DOHH2 (cell line): ENCODE measurements at regions not wholly inside any gene's neighbourhood (a gene's known extent, or its start where the extent isn't known, plus 50 kb on each side); places are given as distances from the start of the nearest gene placed in this dataset.

Source experiments
- H3F3A ChIP-seq: fragments of 200-600 bp; sonication (generic), shearing (Covaris generic); 2 replicates; pipeline ENCODE4 v1.6.0; 2016; ENCODE audit warnings: antibody characterized with exemption, mild to moderate bottlenecking; ENCODE audit not compliant: control insufficient read depth, insufficient read depth
- H3K27ac ChIP-seq: fragments of 200-600 bp; sonication (generic); 2 replicates; pipeline ENCODE4 v1.5.1; 2014; ENCODE audit warnings: low read depth, mild to moderate bottlenecking, low read length, moderate library complexity
- H3K27me3 ChIP-seq: fragments of 200-600 bp; sonication (generic); 2 replicates; pipeline ENCODE4 v1.6.1; 2014; ENCODE audit warnings: mild to moderate bottlenecking, low read length, mixed read lengths; ENCODE audit not compliant: control insufficient read depth
- H3K36me3 ChIP-seq: fragments of 200-600 bp; sonication (generic); 2 replicates; pipeline ENCODE4 v1.6.1; 2014; ENCODE audit warnings: mild to moderate bottlenecking, low read length, moderate library complexity, mixed read lengths; ENCODE audit not compliant: control insufficient read depth
- H3K4me1 ChIP-seq: fragments of 200-600 bp; sonication (generic); 2 replicates; pipeline ENCODE4 v1.6.1; 2014; ENCODE audit warnings: mild to moderate bottlenecking, low read length, mixed read lengths; ENCODE audit not compliant: control insufficient read depth
- H3K4me2 ChIP-seq: fragments of 200-600 bp; sonication (generic); 2 replicates; pipeline ENCODE4 v1.6.0; 2014; ENCODE audit warnings: mild to moderate bottlenecking, low read length, moderate library complexity
- H3K4me3 ChIP-seq: fragments of 200-600 bp; sonication (generic); 2 replicates; pipeline ENCODE4 v1.5.1; 2014; ENCODE audit warnings: mild to moderate bottlenecking, low read length, mixed read lengths
- H3K79me2 ChIP-seq: fragments of 200-600 bp; sonication (generic); 2 replicates; pipeline ENCODE4 v1.6.1; 2014; ENCODE audit warnings: mild to moderate bottlenecking, low read length, mixed read lengths; ENCODE audit not compliant: control insufficient read depth
- H3K9me2 ChIP-seq: fragments of 200-600 bp; sonication (generic); replicated peaks from 2 replicates; pipeline ENCODE4 v1.6.1; 2014; ENCODE audit warnings: mild to moderate bottlenecking, low read length, mixed read lengths; ENCODE audit not compliant: control insufficient read depth
- H3K9me3 ChIP-seq: fragments of 200-600 bp; sonication (generic); 2 replicates; pipeline ENCODE4 v1.6.1; 2014; ENCODE audit warnings: antibody characterized with exemption, low read length, mixed read lengths; ENCODE audit not compliant: control insufficient read depth, insufficient read depth
- H4K20me1 ChIP-seq: fragments of 200-600 bp; sonication (generic); 2 replicates; pipeline ENCODE4 v1.6.0; 2014; ENCODE audit warnings: low read depth, mild to moderate bottlenecking, antibody characterized with exemption, low read length, moderate library complexity; ENCODE audit not compliant: control insufficient read depth, insufficient read depth
- CTCF ChIP-seq: fragments of 200-600 bp; sonication (generic); IDR thresholded peaks from one replicate; pipeline ENCODE4 v1.5.1; 2014; ENCODE audit warnings: antibody characterized with exemption, mild to moderate bottlenecking, low read depth, low read length; ENCODE audit not compliant: poor library complexity, severe bottlenecking
- EZH2phosphoT487 ChIP-seq: fragments of 200-600 bp; sonication (generic); IDR thresholded peaks from 2 replicates; pipeline ENCODE4 v1.6.1; 2017; ENCODE audit warnings: borderline replicate concordance, mild to moderate bottlenecking, antibody characterized with exemption, low read length, moderate library complexity, mixed read lengths

GRCh38 chr10:117472872-117473271 is 69.7 kb upstream of the EMX2 start:
- H3K36me3 ChIP-seq, result no peaks in the 10 kb centered on the region
- H3F3A ChIP-seq, result no peaks in the 10 kb centered on the region
- H3K4me2 ChIP-seq, result no peak overlapping the region
- peaks cover 13% of the 10 kb centered on the region for H3K4me1 ChIP-seq
- no peaks in the 10 kb centered on the region for H4K20me1 ChIP-seq
- no peaks in the 10 kb centered on the region for H3K27me3 ChIP-seq
- H3K27ac ChIP-seq, result no peak overlapping the region
- no peaks in the 10 kb centered on the region for H3K79me2 ChIP-seq
- no peak overlapping the region for H3K4me3 ChIP-seq
- peaks cover 3% of the 10 kb centered on the region; the same call in 1 of the 2 replicates for H3K9me3 ChIP-seq
- H3K9me2 ChIP-seq, result no peaks in the 10 kb centered on the region
- no peak for TF ChIP-seq EZH2phosphoT487
- TF ChIP-seq CTCF, result no peak

GRCh38 chr10:117471344-117471874 is 71.1 kb upstream of the EMX2 start:
- Histone ChIP-seq H3F3A (no peaks in the 10 kb centered on the region), H3K79me2 (no peaks in the 10 kb centered on the region), H3K36me3 (no peaks in the 10 kb centered on the region), H3K9me2 (no peaks in the 10 kb centered on the region), H3K4me3 (no peak overlapping the region), H4K20me1 (no peaks in the 10 kb centered on the region), H3K9me3 (peaks cover 1% of the 10 kb centered on the region; the same call in 1 of the 2 replicates), H3K4me2 (no peak overlapping the region), H3K27me3 (no peaks in the 10 kb centered on the region), H3K4me1 (peaks cover under 1% of the 10 kb centered on the region), H3K27ac (no peak overlapping the region)
- no peak for TF ChIP-seq EZH2phosphoT487
- no peak for TF ChIP-seq CTCF

GRCh38 chr10:117470733-117471132 is 71.8 kb upstream of the EMX2 start:
- Histone ChIP-seq H3K79me2 (no peaks in the 10 kb centered on the region), H3K9me3 (no peaks in the 10 kb centered on the region), H3K9me2 (no peaks in the 10 kb centered on the region), H3K36me3 (no peaks in the 10 kb centered on the region), H3K4me3 (no peak overlapping the region), H3K4me1 (no peaks in the 10 kb centered on the region), H3K27me3 (no peaks in the 10 kb centered on the region), H4K20me1 (no peaks in the 10 kb centered on the region), H3K27ac (no peak overlapping the region), H3K4me2 (no peak overlapping the region), H3F3A (no peaks in the 10 kb centered on the region)
- TF ChIP-seq EZH2phosphoT487 (no peak), CTCF (no peak)

- Histone ChIP-seq H3K79me2 (no peaks in the 10 kb centered on the region), H3K9me3 (no peaks in the 10 kb centered on the region), H3K9me2 (no peaks in the 10 kb centered on the region), H3K36me3 (no peaks in the 10 kb centered on the region), H3K27ac (no peak overlapping the region), H3K4me3 (no peak overlapping the region), H3F3A (no peaks in the 10 kb centered on the region), H3K4me2 (no peak overlapping the region), H3K27me3 (no peaks in the 10 kb centered on the region), H3K4me1 (no peaks in the 10 kb centered on the region), H4K20me1 (no peaks in the 10 kb centered on the region)
- no peak for TF ChIP-seq CTCF
Measured at GRCh38 chr10:117468665-117469064, 73.9 kb upstream of the EMX2 start.
